ENCODE measurements at regions not wholly inside any gene's neighbourhood (a gene's known extent, or its start where the extent isn't known, plus 50 kb on each side); places are given as distances from the start of the nearest gene placed in this dataset.

- TF ChIP-seq CTCF (IDR thresholded peaks at IDR 0.05) (no peak), ZFX (IDR thresholded peaks at IDR 0.05; ENCODE audit: borderline replicate concordance) (no peak)
Measured at GRCh38 chr2:771538-771937, 94.3 kb upstream of the TMEM18 start.

All from 22Rv1 (cell line).